Subcutaneous abdominal adipose tissue (tissue), 5 donors: ENCODE measurements at regions not wholly inside any gene's neighbourhood (a gene's known extent, or its start where the extent isn't known, plus 50 kb on each side); places are given as distances from the start of the nearest gene placed in this dataset.
"Not testable (repeated sequence)": the region's sequence is repeated elsewhere in the genome, so short reads cannot be mapped to it uniquely, and the experiment has no call there.

Source experiments
- H3K27ac ChIP-seq: one replicate; pipeline ENCODE4 v1.7.0; 2013; ENCODE audit warnings: low read depth, mild to moderate bottlenecking, inconsistent platforms, low read length, moderate library complexity
- H3K27me3 ChIP-seq, 5 donors: one replicate each; pipeline ENCODE4 v1.7.0; 2013; ENCODE audit warnings: low read length in 5 of 5, inconsistent platforms in 1 of 5; ENCODE audit not compliant: control insufficient read depth in 5 of 5, insufficient read depth in 4 of 5
- H3K36me3 ChIP-seq, 5 donors: one replicate each; pipeline ENCODE4 v1.7.0; 2013; ENCODE audit warnings: low read length in 5 of 5; ENCODE audit not compliant: control insufficient read depth in 5 of 5, insufficient read depth in 5 of 5
- H3K4me1 ChIP-seq, 5 donors: one replicate each; pipeline ENCODE4 v1.7.0; 2013; ENCODE audit warnings: low read length in 5 of 5, mild to moderate bottlenecking in 3 of 5, moderate library complexity in 1 of 5; ENCODE audit not compliant: control insufficient read depth in 5 of 5, insufficient read depth in 5 of 5
- H3K4me3 ChIP-seq, 5 donors: one replicate each; pipeline ENCODE4 v1.7.0; 2013; ENCODE audit warnings: low read length in 5 of 5, low read depth in 1 of 5
- H3K9ac ChIP-seq, 5 donors: one replicate each; pipeline ENCODE4 v1.7.0; 2013; ENCODE audit warnings: low read length in 5 of 5, mild to moderate bottlenecking in 4 of 5, moderate library complexity in 3 of 5
- H3K9me3 ChIP-seq, 5 donors: one replicate each; pipeline ENCODE4 v1.7.0; 2013; ENCODE audit warnings: low read length in 5 of 5; ENCODE audit not compliant: control insufficient read depth in 5 of 5
- donor health status: healthy.
- donor health status: healthy.
- donor health status: healthy.
- donor health status: healthy.
- donor health status: healthy.

GRCh38 chr4:67380702-67381405, 164.4 kb downstream of the CENPC start:
- H3K9me3 ChIP-seq, H3K4me1 ChIP-seq, H3K4me3 ChIP-seq, H3K9ac ChIP-seq, H3K36me3 ChIP-seq, H3K27me3 ChIP-seq, H3K27ac ChIP-seq: not testable (repeated sequence)

GRCh38 chr4:67380154-67380553, 165.1 kb downstream of the CENPC start:
- H3K9ac ChIP-seq = no peak overlapping the region
- H3K36me3 ChIP-seq = no peaks in the 10 kb centered on the region
- H3K27me3 ChIP-seq = no peaks in the 10 kb centered on the region
- no peaks in the 10 kb centered on the region for H3K4me1 ChIP-seq
- no peaks in the 10 kb centered on the region for H3K9me3 ChIP-seq
- no peak overlapping the region for H3K27ac ChIP-seq
- no peak overlapping the region for H3K4me3 ChIP-seq

- Histone ChIP-seq H3K36me3 (no peaks in the 10 kb centered on the region), H3K27ac (no peak overlapping the region), H3K9ac (no peak overlapping the region), H3K27me3 (no peaks in the 10 kb centered on the region), H3K4me3 (no peak overlapping the region), H3K9me3 (no peaks in the 10 kb centered on the region), H3K4me1 (no peaks in the 10 kb centered on the region)
Measured at GRCh38 chr4:67375291-67375690, 170.0 kb downstream of the CENPC start.

GRCh38 chr4:67371615-67372014, 173.7 kb downstream of the CENPC start:
- Histone ChIP-seq H3K9ac (no peak overlapping the region), H3K4me3 (no peak overlapping the region), H3K9me3 (no peaks in the 10 kb centered on the region), H3K27me3 (no peaks in the 10 kb centered on the region), H3K4me1 (no peaks in the 10 kb centered on the region), H3K27ac (no peak overlapping the region), H3K36me3 (no peaks in the 10 kb centered on the region)

GRCh38 chr4:67366311-67366861, 178.9 kb downstream of the CENPC start:
- Histone ChIP-seq H3K4me3 (no peak overlapping the region), H3K27ac (no peak overlapping the region), H3K36me3 (no peaks in the 10 kb centered on the region), H3K4me1 (no peaks in the 10 kb centered on the region), H3K9ac (no peak overlapping the region), H3K27me3 (no peaks in the 10 kb centered on the region), H3K9me3 (no peaks in the 10 kb centered on the region)

GRCh38 chr4:67365661-67366245, 179.6 kb downstream of the CENPC start:
- Histone ChIP-seq H3K4me1 (no peaks in the 10 kb centered on the region), H3K27me3 (no peaks in the 10 kb centered on the region), H3K9ac (no peak overlapping the region), H3K9me3 (no peaks in the 10 kb centered on the region), H3K4me3 (no peak overlapping the region), H3K36me3 (no peaks in the 10 kb centered on the region), H3K27ac (no peak overlapping the region)

GRCh38 chr4:67355806-67356205, 189.5 kb downstream of the CENPC start:
- Histone ChIP-seq H3K9me3 (no peaks in the 10 kb centered on the region), H3K36me3 (no peaks in the 10 kb centered on the region)

GRCh38 chr4:67346654-67347053, 198.6 kb downstream of the CENPC start:
- Histone ChIP-seq H3K9me3 (no peaks in the 10 kb centered on the region), H3K9ac (no peak overlapping the region), H3K4me1 (no peaks in the 10 kb centered on the region), H3K4me3 (no peak overlapping the region), H3K27me3 (no peaks in the 10 kb centered on the region), H3K36me3 (no peaks in the 10 kb centered on the region), H3K27ac (no peak overlapping the region)

More at GRCh38 chr4:67355806-67356205, 189.5 kb downstream of the CENPC start:
- no peak overlapping the region for H3K27ac ChIP-seq
- no peak overlapping the region for H3K4me3 ChIP-seq
- no peak overlapping the region for H3K9ac ChIP-seq
- no peaks in the 10 kb centered on the region for H3K27me3 ChIP-seq
- H3K4me1 ChIP-seq = no peaks in the 10 kb centered on the region

GRCh38 chr4:67344594-67345380, 200.5 kb downstream of the CENPC start:
- H3K27ac ChIP-seq = no peak overlapping the region

GRCh38 chr4:67343199-67343598, 202.1 kb downstream of the CENPC start:
- Histone ChIP-seq H3K4me3 (no peak overlapping the region), H3K27ac (no peak overlapping the region), H3K9ac (no peak overlapping the region), H3K27me3 (no peaks in the 10 kb centered on the region), H3K4me1 (no peaks in the 10 kb centered on the region), H3K9me3 (no peaks in the 10 kb centered on the region), H3K36me3 (no peaks in the 10 kb centered on the region)

More at GRCh38 chr4:67344594-67345380, 200.5 kb downstream of the CENPC start:
- Histone ChIP-seq H3K9ac (no peak overlapping the region), H3K4me1 (no peaks in the 10 kb centered on the region), H3K36me3 (no peaks in the 10 kb centered on the region), H3K27me3 (no peaks in the 10 kb centered on the region), H3K4me3 (no peak overlapping the region), H3K9me3 (no peaks in the 10 kb centered on the region)
